CD14-positive monocyte (primary cell): ENCODE measurements at regions not wholly inside any gene's neighbourhood (a gene's known extent, or its start where the extent isn't known, plus 50 kb on each side); places are given as distances from the start of the nearest gene placed in this dataset.
A peak's percentile ranks its signal among the peaks of the same experiment; 100 is the strongest.

ENCODE experiments used
- DNase-seq, 3 donors: peaks; one replicate each; pipeline ENCODE4 v3.0.0-alpha.2; 2011 to 2022
- H2AFZ ChIP-seq: 2 replicates; pipeline ENCODE4 v1.6.0; 2012; ENCODE audit warnings: mild to moderate bottlenecking, low read depth, low read length, inconsistent platforms; ENCODE audit not compliant: insufficient read depth, poor library complexity, severe bottlenecking
- H3K27ac ChIP-seq, 2 donors: 1 replicate in 1 of 2; 2 replicates in 1 of 2; pipeline ENCODE4 v1.5.1; 2012 to 2013; ENCODE audit warnings: low read length in 2 of 2, control low read depth in 1 of 2, inconsistent platforms in 1 of 2, low read depth in 1 of 2, mild to moderate bottlenecking in 1 of 2
- H3K27me3 ChIP-seq, 2 donors: one replicate each; pipeline versions ENCODE4 v1.6.0 to v1.6.1; 2011 to 2013; ENCODE audit warnings: low read length in 2 of 2; ENCODE audit not compliant: control insufficient read depth in 2 of 2, insufficient read depth in 2 of 2
- H3K36me3 ChIP-seq, 2 donors: replicated peaks in 1 of 2; 1 replicate in 1 of 2; 2 replicates in 1 of 2; pipeline versions ENCODE4 v1.5.1 to v1.6.1; 2012 to 2013; ENCODE audit warnings: low read length in 2 of 2, control low read depth in 1 of 2, inconsistent platforms in 1 of 2, mild to moderate bottlenecking in 1 of 2; ENCODE audit not compliant: insufficient read depth in 2 of 2, control insufficient read depth in 1 of 2
- H3K4me1 ChIP-seq, 2 donors: 1 replicate in 1 of 2; 2 replicates in 1 of 2; pipeline versions ENCODE4 v1.5.1 to v1.6.1; 2012 to 2013; ENCODE audit warnings: low read length in 2 of 2, control low read depth in 1 of 2, inconsistent platforms in 1 of 2, mild to moderate bottlenecking in 1 of 2, moderate library complexity in 1 of 2; ENCODE audit not compliant: insufficient read depth in 2 of 2, control insufficient read depth in 1 of 2
- H3K4me2 ChIP-seq: replicated peaks from 2 replicates; pipeline ENCODE3; 2012; ENCODE audit warnings: low read length, moderate library complexity, mild to moderate bottlenecking; ENCODE audit not compliant: poor library complexity, severe bottlenecking; ENCODE audit errors: extremely low read depth
- H3K4me3 ChIP-seq, 3 experiments: fragments of 200-600 bp in 1 of 3; sonication (generic) in 1 of 3; replicated peaks in 1 of 3; 1 replicate in 2 of 3; 2 replicates in 1 of 3; pipeline ENCODE4 v1.5.1; 2011 to 2013; ENCODE audit warnings: low read length in 3 of 3, mild to moderate bottlenecking in 3 of 3, control low read depth in 2 of 3, low read depth in 2 of 3, inconsistent platforms in 1 of 3, moderate library complexity in 1 of 3
- H3K79me2 ChIP-seq: 2 replicates; pipeline ENCODE4 v1.6.0; 2012; ENCODE audit warnings: mild to moderate bottlenecking, control low read depth, inconsistent platforms, low read length, moderate library complexity; ENCODE audit not compliant: insufficient read depth
- H3K9ac ChIP-seq: 2 replicates; pipeline ENCODE4 v1.6.0; 2017; ENCODE audit warnings: low read length, mild to moderate bottlenecking; ENCODE audit not compliant: insufficient read depth, poor library complexity, severe bottlenecking
- H3K9me3 ChIP-seq, 2 donors: replicated peaks in 1 of 2; 1 replicate in 1 of 2; 2 replicates in 1 of 2; pipeline versions ENCODE4 v1.5.1 to v1.6.1; 2012 to 2013; ENCODE audit warnings: low read length in 2 of 2, control low read depth in 1 of 2; ENCODE audit not compliant: control insufficient read depth in 1 of 2, insufficient read depth in 1 of 2
- H4K20me1 ChIP-seq: 2 replicates; pipeline ENCODE4 v1.6.0; 2012; ENCODE audit warnings: mild to moderate bottlenecking, low read length, control low read depth, moderate library complexity; ENCODE audit not compliant: insufficient read depth
- H3K27ac Mint-ChIP-seq, 7 donors: one replicate each; pipeline ENCODE4 v1.8.0; 2020; ENCODE audit warnings: mild to moderate bottlenecking in 7 of 7, mixed read lengths in 7 of 7, moderate library complexity in 6 of 7, inconsistent platforms in 2 of 7
- H3K27me3 Mint-ChIP-seq, 3 donors: one replicate each; pipeline ENCODE4 v1.8.0; 2021 to 2022; ENCODE audit warnings: low read depth in 3 of 3, mild to moderate bottlenecking in 3 of 3, mixed read lengths in 3 of 3, moderate library complexity in 3 of 3, inconsistent platforms in 1 of 3
- H3K36me3 Mint-ChIP-seq, 2 donors: one replicate each; pipeline ENCODE4 v1.8.0; 2020; ENCODE audit warnings: mixed read lengths in 2 of 2, inconsistent platforms in 1 of 2, mild to moderate bottlenecking in 1 of 2
- H3K4me1 Mint-ChIP-seq: one replicate; pipeline ENCODE4 v1.8.0; 2020; ENCODE audit warnings: mild to moderate bottlenecking, mixed read lengths
- H3K4me3 Mint-ChIP-seq, 2 donors: one replicate each; pipeline ENCODE4 v1.8.0; 2020; ENCODE audit warnings: mild to moderate bottlenecking in 2 of 2, mixed read lengths in 2 of 2, moderate library complexity in 1 of 2
- H3K9me3 Mint-ChIP-seq, 7 donors: one replicate each; pipeline ENCODE4 v1.8.0; 2020 to 2022; ENCODE audit warnings: mixed read lengths in 7 of 7, mild to moderate bottlenecking in 6 of 7, moderate library complexity in 6 of 7, inconsistent platforms in 2 of 7
- WGBS: methylation state at CpG from one replicate; pipeline ENCODE4 v1.1.5; 2013; ENCODE audit warnings: missing lambda C conversion rate; ENCODE audit not compliant: insufficient coverage; 5-methylcytosine and 5-hydroxymethylcytosine counted together
- intact Hi-C, 2 donors: fragments of 100-400 bp; cut with micrococcal nuclease; formaldehyde crosslinking; loops; one replicate each; pipeline versions ENCODE4 v1.15.0 to v1.15.1; 2023
- TF ChIP-seq, protein P1 (sequence below): fragments of 200-600 bp; IDR thresholded peaks from one replicate; pipeline ENCODE4 v1.8.0; 2022; ENCODE audit warnings: antibody characterized with exemption, mild to moderate bottlenecking

DNA sequence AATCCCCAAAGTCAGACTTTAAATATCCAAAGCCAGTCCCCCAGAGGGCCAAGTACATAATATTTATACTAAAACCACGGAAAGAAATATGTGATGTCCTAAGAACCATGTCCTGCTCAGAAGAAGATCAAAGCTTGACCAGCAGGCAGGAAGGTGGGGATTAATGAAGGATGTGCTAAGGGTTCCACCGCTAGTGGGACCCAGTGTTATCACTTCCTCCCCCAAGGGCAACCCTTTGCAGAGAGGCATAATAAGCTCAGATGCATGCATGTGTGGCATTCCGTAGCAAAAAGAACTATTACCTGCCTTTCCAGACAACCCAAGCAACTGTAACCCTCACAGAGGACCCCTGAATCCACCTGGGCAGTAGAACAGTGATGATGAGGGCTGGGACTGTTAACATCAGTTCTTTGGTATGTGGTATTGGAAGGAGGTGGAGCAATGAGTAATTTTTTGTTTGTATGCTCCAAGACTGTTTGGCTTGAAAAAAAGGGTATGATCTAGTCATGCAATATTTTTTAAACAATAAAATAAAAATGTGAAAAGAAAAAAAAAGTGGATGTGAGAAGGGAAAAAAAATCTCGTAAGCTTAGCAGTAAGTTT lies 71.7 kb upstream of the ETV6 start:
- H3K4me1 Mint-ChIP-seq = peaks cover 45% of the 10 kb centered on the region
- H3K36me3 Mint-ChIP-seq = peaks cover 0 to 6% of the 10 kb centered on the region in 2 donors
- Histone ChIP-seq H4K20me1 (no peaks in the 10 kb centered on the region), H3K4me3 (no peak overlapping the region), H3K36me3 (no peaks in the 10 kb centered on the region), H3K27me3 (no peaks in the 10 kb centered on the region), H3K79me2 (no peaks in the 10 kb centered on the region), H3K9ac (no peak overlapping the region), H2AFZ (no peak overlapping the region), H3K27ac (no peak overlapping the region), H3K4me2 (no peak overlapping the region), H3K4me1 (peaks cover 35 to 47% of the 10 kb centered on the region in 2 donors), H3K9me3 (no peaks in the 10 kb centered on the region)
- no peak overlapping the region for H3K4me3 Mint-ChIP-seq
- WGBS = no CpG with 5 or more reads among the region's 4 CpGs
- H3K9me3 Mint-ChIP-seq = peaks cover 4 to 11% (median 6%) of the 10 kb centered on the region in 7 donors
- no peak for DNase-seq
- no peak overlapping the region for H3K27ac Mint-ChIP-seq
- TF ChIP-seq, protein P1, sequence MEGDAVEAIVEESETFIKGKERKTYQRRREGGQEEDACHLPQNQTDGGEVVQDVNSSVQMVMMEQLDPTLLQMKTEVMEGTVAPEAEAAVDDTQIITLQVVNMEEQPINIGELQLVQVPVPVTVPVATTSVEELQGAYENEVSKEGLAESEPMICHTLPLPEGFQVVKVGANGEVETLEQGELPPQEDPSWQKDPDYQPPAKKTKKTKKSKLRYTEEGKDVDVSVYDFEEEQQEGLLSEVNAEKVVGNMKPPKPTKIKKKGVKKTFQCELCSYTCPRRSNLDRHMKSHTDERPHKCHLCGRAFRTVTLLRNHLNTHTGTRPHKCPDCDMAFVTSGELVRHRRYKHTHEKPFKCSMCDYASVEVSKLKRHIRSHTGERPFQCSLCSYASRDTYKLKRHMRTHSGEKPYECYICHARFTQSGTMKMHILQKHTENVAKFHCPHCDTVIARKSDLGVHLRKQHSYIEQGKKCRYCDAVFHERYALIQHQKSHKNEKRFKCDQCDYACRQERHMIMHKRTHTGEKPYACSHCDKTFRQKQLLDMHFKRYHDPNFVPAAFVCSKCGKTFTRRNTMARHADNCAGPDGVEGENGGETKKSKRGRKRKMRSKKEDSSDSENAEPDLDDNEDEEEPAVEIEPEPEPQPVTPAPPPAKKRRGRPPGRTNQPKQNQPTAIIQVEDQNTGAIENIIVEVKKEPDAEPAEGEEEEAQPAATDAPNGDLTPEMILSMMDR = no peak
- H3K27me3 Mint-ChIP-seq = peaks cover 0 to 3% (median 0%) of the 10 kb centered on the region in 3 donors
- intact Hi-C loops = loop anchor here in 1 of 2 donors (10.0 kb wide), 1 partner anchor 1137 kb away; the partner anchor contains the start of gene CDKN1B

DNA sequence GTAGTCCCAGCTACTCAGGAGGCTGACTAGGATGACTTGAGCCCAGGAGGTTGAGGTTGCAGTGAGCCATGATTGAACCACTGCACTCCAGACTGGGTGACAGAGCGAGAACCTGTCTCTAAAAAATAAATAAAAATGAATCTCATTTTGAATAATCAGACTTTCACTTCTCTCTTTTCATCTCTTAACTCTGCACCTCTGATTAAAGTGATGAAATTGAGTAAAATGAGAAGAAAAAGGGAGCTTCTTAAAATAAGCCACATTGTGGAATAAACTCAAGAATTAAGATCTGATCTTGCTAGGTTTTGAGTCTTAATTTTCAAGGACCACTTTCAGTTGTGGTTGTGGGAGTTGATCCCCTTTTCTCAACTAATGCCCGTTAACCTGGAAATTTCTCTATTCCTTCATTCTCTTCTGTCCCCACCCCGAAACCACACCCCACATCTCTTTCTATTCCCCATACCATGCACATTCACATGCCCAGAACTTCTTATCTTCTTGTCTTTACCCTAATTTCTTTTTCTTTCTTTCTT lies 70.9 kb upstream of the ETV6 start:
- H3K27me3 Mint-ChIP-seq = peaks cover 0 to 1% (median 0%) of the 10 kb centered on the region in 3 donors
- Histone ChIP-seq H3K4me3 (no peak overlapping the region), H3K27ac (no peak overlapping the region), H3K27me3 (no peaks in the 10 kb centered on the region), H2AFZ (no peak overlapping the region), H3K9me3 (no peaks in the 10 kb centered on the region), H3K9ac (no peak overlapping the region), H3K4me1 (peaks cover 35 to 47% of the 10 kb centered on the region in 2 donors), H4K20me1 (no peaks in the 10 kb centered on the region), H3K36me3 (no peaks in the 10 kb centered on the region), H3K79me2 (no peaks in the 10 kb centered on the region), H3K4me2 (no peak overlapping the region)
- H3K4me3 Mint-ChIP-seq = no peak overlapping the region
- peak overlapping the region in 5 of 7 donors; percentile 21 to 87 (median 35) for H3K27ac Mint-ChIP-seq
- TF ChIP-seq, protein P1 = no peak
- peak in 2 of 3 donors; percentile 20 to 21 for DNase-seq
- peaks cover 0 to 6% of the 10 kb centered on the region in 2 donors for H3K36me3 Mint-ChIP-seq
- intact Hi-C loops = loop anchor here in 1 of 2 donors (10.0 kb wide), 1 partner anchor 1136 kb away; the partner anchor contains the start of gene CDKN1B
- peaks cover 4 to 9% (median 6%) of the 10 kb centered on the region in 7 donors for H3K9me3 Mint-ChIP-seq
- 35% methylated on average over 2 of the region's 3 CpGs for WGBS
- H3K4me1 Mint-ChIP-seq = peaks cover 45% of the 10 kb centered on the region
